ENCODE measurements at regions not wholly inside any gene's neighbourhood (a gene's known extent, or its start where the extent isn't known, plus 50 kb on each side); places are given as distances from the start of the nearest gene placed in this dataset.
"Not testable (repeated sequence)": the region's sequence is repeated elsewhere in the genome, so short reads cannot be mapped to it uniquely, and the experiment has no call there.

GRCh38 chr1:194080826-194081225, 894.4 kb upstream of the B3GALT2 start:
- DNase-seq = no peak

GRCh38 chr1:194078765-194079164, 892.4 kb upstream of the B3GALT2 start:
- DNase-seq = no peak

DNA sequence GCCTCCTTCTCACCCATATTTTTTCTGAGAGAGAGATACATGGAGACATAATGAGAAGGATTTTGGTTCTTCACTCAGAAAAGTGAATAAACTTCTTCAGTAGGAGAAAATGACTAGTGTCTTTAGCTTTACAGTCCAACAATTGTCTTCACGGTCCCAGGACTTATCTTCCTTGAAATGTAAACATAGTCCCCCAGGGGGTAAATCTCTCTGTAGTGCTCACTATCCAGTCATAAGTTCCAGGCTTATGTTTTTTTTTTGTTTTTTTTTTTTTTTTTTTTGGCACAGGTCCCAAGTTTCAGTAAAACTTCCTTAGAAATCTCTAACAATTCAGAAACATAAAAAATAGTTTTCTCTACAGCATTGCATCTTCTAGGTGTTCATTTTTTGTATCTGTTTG, 890.2 kb upstream of the B3GALT2 start:
- DNase-seq = no peak

GRCh38 chr1:194073833-194074232, 887.4 kb upstream of the B3GALT2 start:
- no peak for DNase-seq

DNA sequence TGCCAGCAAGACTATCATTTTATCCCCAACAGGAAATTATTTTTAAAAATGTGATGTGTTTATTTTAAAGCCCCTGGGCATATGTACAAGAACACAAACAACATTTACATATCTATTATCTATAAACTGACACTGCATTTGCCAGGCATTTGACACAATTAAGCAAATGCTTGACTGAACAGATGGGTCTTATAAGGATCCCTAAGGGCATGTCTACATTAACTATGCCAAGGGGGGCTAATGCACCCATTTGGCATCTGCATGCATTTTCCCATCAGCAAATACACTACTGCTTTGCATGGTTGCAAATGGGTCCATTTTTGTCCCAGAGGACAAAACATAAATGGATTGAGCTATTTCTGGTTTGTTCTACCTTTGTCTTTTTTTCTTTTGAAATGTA, 884.8 kb upstream of the B3GALT2 start:
- no peak for DNase-seq

GRCh38 chr1:194069831-194070218, 883.4 kb upstream of the B3GALT2 start:
- DNase-seq = no peak

GRCh38 chr1:194069168-194069830, 882.9 kb upstream of the B3GALT2 start:
- no peak for DNase-seq

- no peak for DNase-seq
Measured at GRCh38 chr1:194068446-194069167, 882.2 kb upstream of the B3GALT2 start.

GRCh38 chr1:194067772-194068171, 881.4 kb upstream of the B3GALT2 start:
- DNase-seq = no peak

DNA sequence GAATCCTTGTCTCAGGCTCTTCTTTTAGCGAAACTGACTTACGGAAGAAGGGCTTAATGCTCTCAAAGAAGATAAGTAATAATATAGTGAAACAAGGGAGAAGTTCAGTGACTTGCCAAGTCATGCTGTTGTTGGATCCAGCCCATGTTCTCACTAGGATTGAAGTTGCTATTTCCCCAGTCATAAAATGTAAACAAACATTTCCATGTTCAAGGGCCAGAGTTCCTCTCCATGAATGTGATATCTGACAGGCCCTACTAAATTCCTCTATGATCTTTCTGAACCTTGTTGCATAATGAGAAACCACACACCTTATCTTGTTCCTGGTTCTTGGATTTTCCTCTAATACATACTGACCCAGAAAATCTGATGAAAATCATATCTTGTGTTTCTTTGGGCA, 876.5 kb upstream of the B3GALT2 start:
- DNase-seq = no peak

DNA sequence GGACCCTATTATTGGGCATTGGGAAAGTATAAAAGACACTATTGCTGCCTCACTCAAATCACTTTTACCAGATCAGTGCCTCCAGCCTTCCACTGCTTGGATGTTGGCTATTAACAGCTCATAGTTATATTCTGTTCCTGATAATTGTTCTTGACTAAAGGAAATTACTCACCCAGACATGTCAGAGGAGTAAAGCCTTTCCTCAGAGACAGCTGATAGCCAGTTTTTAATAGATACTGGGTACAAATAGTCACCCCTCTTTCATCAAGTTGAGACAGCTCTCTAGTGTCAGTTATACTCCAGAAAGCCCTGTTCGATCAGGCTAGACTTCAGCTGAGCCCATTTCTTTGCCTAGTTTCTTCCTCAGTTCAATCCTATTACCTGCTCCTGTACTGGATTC, 876.1 kb upstream of the B3GALT2 start:
- DNase-seq = no peak

DNA sequence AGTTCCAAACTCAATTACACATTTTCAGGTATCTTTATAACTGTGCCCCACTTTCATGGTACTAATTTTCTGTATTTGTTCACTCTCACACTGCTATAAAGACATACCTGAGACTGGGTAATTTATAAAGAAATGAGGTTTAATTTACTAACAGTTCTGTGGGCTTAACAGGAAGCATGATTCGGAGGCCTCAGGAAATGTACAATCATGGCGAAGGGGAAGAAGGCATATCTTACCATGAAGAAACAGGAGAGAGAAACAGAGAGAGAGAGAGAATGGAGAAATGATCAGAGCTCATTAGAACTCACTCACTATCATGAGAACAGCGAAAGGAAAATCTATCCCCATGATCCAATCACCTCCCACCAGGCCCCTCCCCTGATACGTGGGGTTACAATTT, 874.1 kb upstream of the B3GALT2 start:
- DNase-seq = no peak

DNA sequence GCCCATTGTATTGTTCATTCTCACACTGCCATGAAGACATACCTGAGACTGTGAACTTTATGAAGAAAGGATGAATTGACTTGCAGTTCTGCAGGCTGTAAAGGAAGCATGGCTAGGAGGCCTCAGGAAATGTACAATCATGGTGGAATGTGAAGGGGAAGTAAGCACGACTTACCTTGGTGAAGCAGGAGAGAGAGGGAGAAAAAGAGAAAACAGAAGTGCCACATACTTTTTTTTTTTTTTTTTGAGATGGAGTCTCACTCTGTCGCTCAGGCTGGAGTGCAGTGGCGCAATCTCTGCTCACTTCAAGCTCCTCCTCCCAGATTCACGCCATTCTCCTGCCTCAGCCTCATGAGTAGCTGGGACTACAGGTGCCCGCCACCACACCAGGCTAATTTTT, 871.9 kb upstream of the B3GALT2 start:
- DNase-seq = not testable (repeated sequence)

- DNase-seq = no peak
Measured at GRCh38 chr1:194056169-194056568, 869.8 kb upstream of the B3GALT2 start.

DNA sequence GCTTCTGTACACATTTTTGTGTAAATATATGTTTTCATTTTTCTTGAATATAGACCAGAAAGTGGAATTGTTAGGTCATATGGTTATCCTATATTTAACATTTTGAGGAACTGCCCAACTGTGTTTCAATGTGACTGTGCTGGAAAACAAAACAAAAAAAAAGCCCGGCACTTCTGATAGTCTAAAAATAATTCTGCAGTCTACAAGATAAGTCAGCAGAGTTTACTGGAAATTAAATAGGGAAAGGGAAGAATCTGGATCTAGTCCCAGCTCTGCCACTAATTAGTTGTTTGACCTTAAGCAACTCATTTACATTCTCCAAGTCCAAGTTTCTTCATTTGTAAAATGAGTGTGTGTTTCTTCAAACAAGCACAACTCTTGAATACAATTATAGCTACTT, 869.1 kb upstream of the B3GALT2 start:
- DNase-seq = no peak

- no peak for DNase-seq
Measured at GRCh38 chr1:194052514-194053338, 866.3 kb upstream of the B3GALT2 start.

- no peak for DNase-seq
Measured at GRCh38 chr1:194047921-194048320, 861.5 kb upstream of the B3GALT2 start.

- no peak for DNase-seq
Measured at GRCh38 chr1:194047206-194047605, 860.8 kb upstream of the B3GALT2 start.

- DNase-seq = no peak
Measured at GRCh38 chr1:194045416-194045815, 859.0 kb upstream of the B3GALT2 start.

DNA sequence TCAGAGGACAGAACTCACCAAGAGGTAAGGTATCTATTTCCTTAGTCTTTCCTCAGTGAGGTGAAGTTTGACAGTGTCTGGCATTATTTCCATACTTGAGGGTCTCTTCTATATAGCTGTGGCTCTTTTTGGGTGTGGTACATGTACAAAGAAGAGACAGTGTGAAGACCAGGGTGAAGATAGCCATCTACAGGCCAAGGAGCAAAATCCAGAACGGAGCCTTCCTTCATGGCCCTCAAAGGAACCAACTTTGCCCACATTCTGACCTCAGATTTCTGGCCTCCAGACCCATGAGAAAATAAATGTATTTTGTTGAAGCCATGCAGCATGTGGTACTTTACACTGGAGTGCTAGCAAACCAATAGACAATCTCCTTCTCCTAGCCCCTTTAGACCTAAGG, 858.5 kb upstream of the B3GALT2 start:
- no peak for DNase-seq

GRCh38 chr1:194043984-194044755, 857.8 kb upstream of the B3GALT2 start:
- no peak for DNase-seq

DNA sequence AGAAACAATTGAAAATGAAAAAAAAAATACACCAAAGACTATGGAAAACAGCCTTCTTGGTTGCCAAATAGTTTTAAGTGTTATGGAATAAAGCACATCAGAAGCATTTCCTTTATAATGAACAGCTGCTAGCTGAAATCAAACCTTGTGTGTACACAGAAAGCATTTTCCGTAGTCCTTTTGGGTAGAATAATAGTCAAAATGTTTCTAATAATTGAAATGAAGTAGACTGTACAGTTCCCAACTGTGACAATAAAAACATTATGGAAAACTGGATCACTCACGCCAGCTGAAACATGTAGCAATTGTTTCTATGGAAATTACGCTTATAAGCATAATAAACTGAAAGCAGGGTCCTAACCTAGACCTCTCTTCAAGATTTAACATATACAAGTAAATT, 856.3 kb upstream of the B3GALT2 start:
- DNase-seq = no peak

DNA sequence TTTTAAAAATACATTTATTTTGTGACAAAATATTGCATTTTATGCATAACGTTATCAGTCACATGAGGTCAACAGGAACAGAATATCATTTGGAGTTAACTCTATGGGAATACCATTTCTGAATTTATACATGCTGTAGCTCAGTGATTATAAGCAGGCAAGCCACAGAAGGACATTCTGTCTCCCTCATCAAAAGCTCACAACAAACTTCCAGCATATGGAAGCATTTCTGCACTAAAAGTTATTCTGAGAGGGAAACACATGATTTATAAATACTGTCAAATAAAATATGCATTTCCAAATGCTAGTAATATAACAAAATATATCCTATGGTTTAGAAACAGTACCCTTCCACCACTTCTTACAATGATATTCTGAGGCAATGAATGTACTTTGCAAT, 854.1 kb upstream of the B3GALT2 start:
- no peak for DNase-seq
